Upper lobe of left lung (tissue), 6 donors: ENCODE measurements at regions not wholly inside any gene's neighbourhood (a gene's known extent, or its start where the extent isn't known, plus 50 kb on each side); places are given as distances from the start of the nearest gene placed in this dataset.

Experiments used
- ATAC-seq, 2 donors: fragments of 200-7000 bp; cut with Tn5 transposase; one replicate each; pipeline ENCODE4 v1.9.1; 2022; ENCODE audit warnings: mild to moderate bottlenecking in 2 of 2, moderate library complexity in 2 of 2; ENCODE audit not compliant: low FRiP score in 2 of 2
- DNase-seq, 2 donors: peaks; one replicate each; pipeline ENCODE4 v3.0.0-alpha.2; 2019 to 2020
- H3K27ac ChIP-seq, 4 donors: fragments of 200-600 bp; sonication (generic); one replicate each; pipeline ENCODE4 v1.5.1; 2016 to 2019
- H3K27me3 ChIP-seq, 4 donors: fragments of 200-600 bp; sonication (generic); one replicate each; pipeline ENCODE4 v1.5.1; 2017 to 2019
- H3K36me3 ChIP-seq, 4 donors: fragments of 200-600 bp; sonication (generic); one replicate each; pipeline ENCODE4 v1.5.1; 2016 to 2019
- H3K4me1 ChIP-seq, 4 donors: fragments of 200-600 bp; sonication (generic); one replicate each; pipeline ENCODE4 v1.5.1; 2018 to 2019
- H3K4me3 ChIP-seq, 4 donors: fragments of 200-600 bp; sonication (generic); one replicate each; pipeline ENCODE4 v1.5.1; 2017 to 2019; ENCODE audit warnings: mild to moderate bottlenecking in 2 of 4, moderate library complexity in 1 of 4
- H3K9me3 ChIP-seq, 4 donors: fragments of 200-600 bp; sonication (generic); one replicate each; pipeline ENCODE4 v1.5.1; 2018 to 2019
- CTCF ChIP-seq, 6 experiments: fragments of 450-650 bp in 4 of 6; fragments of 200-600 bp in 2 of 6; sonication (generic) in 2 of 6; IDR thresholded peaks; one replicate each; pipeline ENCODE4 v1.5.1; 2016 to 2019; ENCODE audit warnings: antibody characterized with exemption in 6 of 6
- EP300 ChIP-seq, 4 donors: sonication (generic); formaldehyde crosslinking; IDR thresholded peaks; one replicate each; pipeline ENCODE4 v1.5.1; 2017; ENCODE audit warnings: antibody characterized with exemption in 4 of 4, control low read depth in 2 of 4
- POLR2A ChIP-seq, 4 donors: fragments of 450-650 bp; IDR thresholded peaks; one replicate each; pipeline ENCODE4 v1.5.1; 2016 to 2017; ENCODE audit warnings: antibody characterized with exemption in 4 of 4, mild to moderate bottlenecking in 2 of 4
- POLR2AphosphoS5 ChIP-seq, 2 donors: sonication (generic); formaldehyde crosslinking; IDR thresholded peaks; one replicate each; pipeline ENCODE4 v1.5.1; 2017; ENCODE audit warnings: antibody characterized with exemption in 2 of 2
- WGBS, 2 donors: methylation state at CpG; one replicate each; pipeline ENCODE4 v1.1.5; 2017 to 2018; 5-methylcytosine and 5-hydroxymethylcytosine counted together
- donor health status: DM: no; HTN: no; CAD: no; lungs with moderate emphysema.
- donor health status: DM: no; HTN: yes; CAD: no; lungs with severe emphysema.

- no peaks in the 10 kb centered on the region for H3K36me3 ChIP-seq
Observed at GRCh38 chr15:31433091-31433490, 106.5 kb downstream of the KLF13 start.

GRCh38 chr15:31433574-31433973, 106.9 kb downstream of the KLF13 start:
- H3K4me3 ChIP-seq: no peak overlapping the region
- WGBS, 2 donors: 89 to 93% methylated on average over 6 of the region's 6 CpGs
- peak in 1 of 2 donors; percentile 46 for DNase-seq
- H3K27me3 ChIP-seq: no peaks in the 10 kb centered on the region
- H3K27ac ChIP-seq: peak overlapping the region; percentile 83 to 93 (median 88)
- ATAC-seq: no peak
- no peaks in the 10 kb centered on the region for H3K36me3 ChIP-seq
- peaks cover 26 to 47% (median 35%) of the 10 kb centered on the region in 4 donors for H3K4me1 ChIP-seq
- no peaks in the 10 kb centered on the region for H3K9me3 ChIP-seq
- no peak for TF ChIP-seq EP300 (IDR thresholded peaks at IDR 0.05)
- no peak for TF ChIP-seq POLR2AphosphoS5 (IDR thresholded peaks at IDR 0.05)
- no peak for TF ChIP-seq POLR2A (IDR thresholded peaks at IDR 0.05)
- no peak for TF ChIP-seq CTCF (IDR thresholded peaks at IDR 0.05)

More at GRCh38 chr15:31433091-31433490, 106.5 kb downstream of the KLF13 start:
- peak overlapping the region in 3 of 4 donors; percentile 83 to 93 (median 86) for H3K27ac ChIP-seq
- ATAC-seq: no peak
- TF ChIP-seq EP300 (IDR thresholded peaks at IDR 0.05) (no peak), POLR2A (IDR thresholded peaks at IDR 0.05) (no peak), POLR2AphosphoS5 (IDR thresholded peaks at IDR 0.05) (no peak), CTCF (IDR thresholded peaks at IDR 0.05) (no peak)
- H3K9me3 ChIP-seq: no peaks in the 10 kb centered on the region
- no peaks in the 10 kb centered on the region for H3K27me3 ChIP-seq
- H3K4me3 ChIP-seq: no peak overlapping the region
- DNase-seq: no peak
- 86 to 90% methylated on average over 4 of the region's 4 CpGs for WGBS, 2 donors
- peaks cover 26 to 47% (median 35%) of the 10 kb centered on the region in 4 donors for H3K4me1 ChIP-seq

- Histone ChIP-seq H3K27ac (peak overlapping the region; percentile 83 to 93 (median 88)), H3K36me3 (no peaks in the 10 kb centered on the region), H3K4me1 (peaks cover 30 to 47% (median 36%) of the 10 kb centered on the region in 4 donors), H3K27me3 (no peaks in the 10 kb centered on the region), H3K4me3 (peak overlapping the region in 1 of 4 donors; percentile 31), H3K9me3 (no peaks in the 10 kb centered on the region)
- ATAC-seq (no peak), DNase-seq (no peak)
- TF ChIP-seq POLR2A (IDR thresholded peaks at IDR 0.05) (no peak), POLR2AphosphoS5 (IDR thresholded peaks at IDR 0.05) (no peak), EP300 (IDR thresholded peaks at IDR 0.05) (no peak), CTCF (IDR thresholded peaks at IDR 0.05) (no peak)
- WGBS, 2 donors: 69 to 74% methylated on average over 3 of the region's 3 CpGs
Observed at GRCh38 chr15:31434275-31434587, 107.6 kb downstream of the KLF13 start.

- H3K27ac ChIP-seq: peak overlapping the region; percentile 83 to 93 (median 88)
- WGBS, 2 donors: 18 to 22% methylated on average over 15 to 21 of the region's 21 CpGs
- peak in 2 of 4 donors; percentile 66 to 92 for TF ChIP-seq EP300 (IDR thresholded peaks at IDR 0.05)
- TF ChIP-seq CTCF (IDR thresholded peaks at IDR 0.05): no peak
- TF ChIP-seq POLR2A (IDR thresholded peaks at IDR 0.05): peak in 2 of 4 donors; percentile 29 to 39
- TF ChIP-seq POLR2AphosphoS5 (IDR thresholded peaks at IDR 0.05): peak; percentile 44 to 55
Observed at GRCh38 chr15:31434588-31435260, 108.1 kb downstream of the KLF13 start.

More at GRCh38 chr15:31434588-31435260, 108.1 kb downstream of the KLF13 start:
- ATAC-seq (peak; percentile 47 to 79), DNase-seq (peak; percentile 82 to 83)
- Histone ChIP-seq H3K4me3 (peak overlapping the region in 3 of 4 donors; percentile 14 to 37 (median 31)), H3K27me3 (no peaks in the 10 kb centered on the region), H3K36me3 (no peaks in the 10 kb centered on the region), H3K4me1 (peaks cover 35 to 47% (median 41%) of the 10 kb centered on the region in 4 donors), H3K9me3 (no peaks in the 10 kb centered on the region)
